OCI-LY7 (cell line): ENCODE measurements at regions not wholly inside any gene's neighbourhood (a gene's known extent, or its start where the extent isn't known, plus 50 kb on each side); places are given as distances from the start of the nearest gene placed in this dataset.

Source experiments
- CTCF ChIP-seq: fragments of 200-600 bp; sonication (generic); conservative IDR thresholded peaks from 2 replicates; pipeline ENCODE4 v1.5.1; 2014; ENCODE audit warnings: mild to moderate bottlenecking, antibody characterized with exemption, low read length, moderate library complexity, mixed read lengths
- EZH2phosphoT487 ChIP-seq: fragments of 200-600 bp; sonication (generic); IDR thresholded peaks from 2 replicates; pipeline ENCODE4 v1.6.1; 2018; ENCODE audit warnings: low read depth, borderline replicate concordance, mild to moderate bottlenecking, mixed run types, antibody characterized with exemption, low read length, moderate library complexity, mixed read lengths

DNA sequence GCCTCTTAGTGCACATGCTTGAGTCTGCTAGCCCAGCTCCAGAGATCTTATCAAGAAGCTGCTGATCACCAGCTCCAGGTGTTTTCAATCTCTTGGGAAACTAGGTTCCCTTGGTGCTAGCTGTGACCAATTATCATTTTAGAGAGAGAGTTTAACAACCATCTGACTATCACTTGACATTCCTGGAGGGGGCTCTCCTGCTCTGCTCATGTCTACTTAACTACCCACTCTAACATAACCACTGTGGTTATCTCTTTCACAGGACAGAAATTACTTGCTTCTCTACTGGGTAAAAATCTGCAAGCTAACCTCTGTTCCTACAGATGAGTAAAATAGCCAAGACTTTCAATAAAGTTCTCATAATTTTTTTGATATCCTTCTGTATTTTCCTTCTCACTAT lies 823.4 kb upstream of the GJE1 start:
- TF ChIP-seq CTCF (peak; percentile 47; the same call in 1 of the 2 replicates), EZH2phosphoT487 (no peak)
